Testis (tissue), 2 donors: ENCODE measurements at regions not wholly inside any gene's neighbourhood (a gene's known extent, or its start where the extent isn't known, plus 50 kb on each side); places are given as distances from the start of the nearest gene placed in this dataset.

Source experiments
- POLR2A ChIP-seq: fragments of 450-650 bp; IDR thresholded peaks from one replicate; pipeline ENCODE4 v1.6.1; 2017; ENCODE audit warnings: antibody characterized with exemption, mild to moderate bottlenecking, moderate library complexity
- TF ChIP-seq, protein P1 (sequence below), 3 experiments: fragments of 450-650 bp in 2 of 3; fragments of 200-600 bp in 1 of 3; sonication (generic) in 1 of 3; IDR thresholded peaks; one replicate each; pipeline ENCODE4 v1.5.1; 2016 to 2019; ENCODE audit warnings: antibody characterized with exemption in 3 of 3, mild to moderate bottlenecking in 2 of 3, moderate library complexity in 1 of 3

DNA sequence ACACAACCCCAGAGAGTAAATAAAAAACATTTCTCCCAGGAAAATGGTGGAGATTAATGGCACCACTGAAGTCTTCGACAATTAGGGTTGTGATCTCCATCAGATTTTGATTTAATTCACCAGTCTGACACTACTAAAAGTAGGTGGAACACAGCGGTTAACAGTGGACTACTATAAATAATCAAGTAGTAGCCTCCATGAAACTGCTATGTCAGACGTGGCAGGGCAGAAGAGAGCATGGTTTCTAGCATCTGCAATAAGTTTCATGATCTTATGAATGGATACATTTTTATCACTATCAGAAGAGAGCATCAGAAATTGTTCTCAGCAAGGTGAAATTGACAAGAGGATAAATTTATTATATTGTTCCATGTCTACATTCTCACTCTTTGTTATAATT lies 1706.6 kb downstream of the MRPL39 start:
- TF ChIP-seq, protein P1, sequence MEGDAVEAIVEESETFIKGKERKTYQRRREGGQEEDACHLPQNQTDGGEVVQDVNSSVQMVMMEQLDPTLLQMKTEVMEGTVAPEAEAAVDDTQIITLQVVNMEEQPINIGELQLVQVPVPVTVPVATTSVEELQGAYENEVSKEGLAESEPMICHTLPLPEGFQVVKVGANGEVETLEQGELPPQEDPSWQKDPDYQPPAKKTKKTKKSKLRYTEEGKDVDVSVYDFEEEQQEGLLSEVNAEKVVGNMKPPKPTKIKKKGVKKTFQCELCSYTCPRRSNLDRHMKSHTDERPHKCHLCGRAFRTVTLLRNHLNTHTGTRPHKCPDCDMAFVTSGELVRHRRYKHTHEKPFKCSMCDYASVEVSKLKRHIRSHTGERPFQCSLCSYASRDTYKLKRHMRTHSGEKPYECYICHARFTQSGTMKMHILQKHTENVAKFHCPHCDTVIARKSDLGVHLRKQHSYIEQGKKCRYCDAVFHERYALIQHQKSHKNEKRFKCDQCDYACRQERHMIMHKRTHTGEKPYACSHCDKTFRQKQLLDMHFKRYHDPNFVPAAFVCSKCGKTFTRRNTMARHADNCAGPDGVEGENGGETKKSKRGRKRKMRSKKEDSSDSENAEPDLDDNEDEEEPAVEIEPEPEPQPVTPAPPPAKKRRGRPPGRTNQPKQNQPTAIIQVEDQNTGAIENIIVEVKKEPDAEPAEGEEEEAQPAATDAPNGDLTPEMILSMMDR (IDR thresholded peaks at IDR 0.05) = no peak
- TF ChIP-seq POLR2A = no peak
